NB4 (cell line): ENCODE measurements at regions not wholly inside any gene's neighbourhood (a gene's known extent, or its start where the extent isn't known, plus 50 kb on each side); places are given as distances from the start of the nearest gene placed in this dataset.
A peak's percentile ranks its signal among the peaks of the same experiment; 100 is the strongest.

ENCODE experiments used
- DNase-seq: peaks from one replicate; pipeline ENCODE4 v3.0.0; 2010; ENCODE audit warnings: low read depth
- H3K4me3 ChIP-seq: one replicate; pipeline ENCODE4 v1.5.1; 2011; ENCODE audit warnings: mild to moderate bottlenecking, low read depth, low read length, moderate library complexity
- CTCF ChIP-seq: IDR thresholded peaks from one replicate; pipeline ENCODE4 v1.5.1; 2012; ENCODE audit warnings: low read depth, low read length
- MAX ChIP-seq: IDR thresholded peaks from 2 replicates; pipeline ENCODE4 v1.6.1; 2011; ENCODE audit warnings: low read depth, low read length
- MYC ChIP-seq: IDR thresholded peaks from 2 replicates; pipeline ENCODE4 v1.6.1; 2011; ENCODE audit warnings: low read depth, low read length
- POLR2A ChIP-seq: IDR thresholded peaks from 2 replicates; pipeline ENCODE4 v1.6.1; 2011; ENCODE audit warnings: mild to moderate bottlenecking; ENCODE audit not compliant: insufficient read length; ENCODE audit errors: extremely low read depth

GRCh38 chr5:118258223-118258622 is 730.1 kb downstream of the DTWD2 start:
- H3K4me3 ChIP-seq = no peak overlapping the region
- no peak for DNase-seq
- TF ChIP-seq MYC (no peak), POLR2A (no peak), CTCF (no peak), MAX (no peak)

GRCh38 chr5:118257066-118257465 is 731.3 kb downstream of the DTWD2 start:
- no peak for TF ChIP-seq MYC
- no peak for TF ChIP-seq CTCF
- TF ChIP-seq MAX = no peak
- TF ChIP-seq POLR2A = no peak
- H3K4me3 ChIP-seq = no peak overlapping the region
- DNase-seq = no peak

GRCh38 chr5:118253225-118254061 is 734.9 kb downstream of the DTWD2 start:
- TF ChIP-seq CTCF (no peak), MAX (no peak), MYC (no peak), POLR2A (no peak)
- no peak overlapping the region for H3K4me3 ChIP-seq
- DNase-seq = no peak

GRCh38 chr5:118249386-118249785 is 739.0 kb downstream of the DTWD2 start:
- DNase-seq = peak; percentile 9
- H3K4me3 ChIP-seq = no peak overlapping the region
- TF ChIP-seq MAX (no peak), POLR2A (no peak), MYC (no peak), CTCF (no peak)

GRCh38 chr5:118247458-118247857 is 740.9 kb downstream of the DTWD2 start:
- no peak overlapping the region for H3K4me3 ChIP-seq
- TF ChIP-seq MAX (no peak), POLR2A (no peak), MYC (no peak), CTCF (no peak)
- no peak for DNase-seq

GRCh38 chr5:118243613-118244012 is 744.7 kb downstream of the DTWD2 start:
- H3K4me3 ChIP-seq = no peak overlapping the region
- no peak for DNase-seq
- TF ChIP-seq MYC = no peak
- TF ChIP-seq POLR2A = no peak
- no peak for TF ChIP-seq CTCF
- TF ChIP-seq MAX = no peak
